ENCODE measurements at regions not wholly inside any gene's neighbourhood (a gene's known extent, or its start where the extent isn't known, plus 50 kb on each side); places are given as distances from the start of the nearest gene placed in this dataset.

GRCh38 chr5:97495301-97495700 is 312.3 kb upstream of the RIOK2 start:
- Histone ChIP-seq H3K36me3 (no peaks in the 10 kb centered on the region), H3K4me1 (no peaks in the 10 kb centered on the region), H3K27me3 (no peaks in the 10 kb centered on the region), H3K4me3 (no peak overlapping the region), H3K9me3 (no peaks in the 10 kb centered on the region), H3K27ac (no peak overlapping the region)
- intact Hi-C loops (cut with DNase I), result no loop called here
- no peak for DNase-seq (ENCODE audit: extremely low spot score in 2 of 2)
- TF ChIP-seq POLR2A (IDR thresholded peaks at IDR 0.05) (no peak), POLR2AphosphoS5 (IDR thresholded peaks at IDR 0.05; ENCODE audit: insufficient read depth in 1 of 2, low read depth in 1 of 2) (no peak), CTCF (IDR thresholded peaks at IDR 0.05) (no peak)

GRCh38 chr5:97496037-97496436 is 313.0 kb upstream of the RIOK2 start:
- H3K27ac ChIP-seq, result no peak overlapping the region
- intact Hi-C loops (cut with DNase I), result no loop called here
- no peaks in the 10 kb centered on the region for H3K4me1 ChIP-seq
- no peaks in the 10 kb centered on the region for H3K27me3 ChIP-seq
- H3K9me3 ChIP-seq, result no peaks in the 10 kb centered on the region
- TF ChIP-seq POLR2A (IDR thresholded peaks at IDR 0.05), result no peak
- no peak for TF ChIP-seq POLR2AphosphoS5 (IDR thresholded peaks at IDR 0.05; ENCODE audit: insufficient read depth in 1 of 2, low read depth in 1 of 2)
- TF ChIP-seq CTCF (IDR thresholded peaks at IDR 0.05), result no peak
- no peak overlapping the region for H3K4me3 ChIP-seq
- DNase-seq (ENCODE audit: extremely low spot score in 2 of 2), result no peak
- no peaks in the 10 kb centered on the region for H3K36me3 ChIP-seq

- Histone ChIP-seq H3K27me3 (no peaks in the 10 kb centered on the region), H3K36me3 (no peaks in the 10 kb centered on the region), H3K4me3 (no peak overlapping the region), H3K27ac (no peak overlapping the region), H3K4me1 (no peaks in the 10 kb centered on the region), H3K9me3 (no peaks in the 10 kb centered on the region)
- intact Hi-C loops (cut with DNase I), result no loop called here
- TF ChIP-seq POLR2AphosphoS5 (IDR thresholded peaks at IDR 0.05; ENCODE audit: insufficient read depth in 1 of 2, low read depth in 1 of 2) (no peak), POLR2A (IDR thresholded peaks at IDR 0.05) (no peak), CTCF (IDR thresholded peaks at IDR 0.05) (no peak)
- no peak for DNase-seq (ENCODE audit: extremely low spot score in 2 of 2)
Observed at GRCh38 chr5:97498657-97499056, 315.6 kb upstream of the RIOK2 start.

- TF ChIP-seq POLR2A (IDR thresholded peaks at IDR 0.05) (no peak), CTCF (IDR thresholded peaks at IDR 0.05) (no peak), POLR2AphosphoS5 (IDR thresholded peaks at IDR 0.05; ENCODE audit: insufficient read depth in 1 of 2, low read depth in 1 of 2) (no peak)
- Histone ChIP-seq H3K9me3 (no peaks in the 10 kb centered on the region), H3K36me3 (no peaks in the 10 kb centered on the region), H3K4me3 (no peak overlapping the region), H3K27ac (no peak overlapping the region), H3K27me3 (no peaks in the 10 kb centered on the region), H3K4me1 (no peaks in the 10 kb centered on the region)
- intact Hi-C loops (cut with DNase I), result no loop called here
- no peak for DNase-seq (ENCODE audit: extremely low spot score in 2 of 2)
Observed at GRCh38 chr5:97499605-97500004, 316.6 kb upstream of the RIOK2 start.

GRCh38 chr5:97501286-97501964 is 318.4 kb upstream of the RIOK2 start:
- H3K27me3 ChIP-seq, result no peaks in the 10 kb centered on the region
- no peaks in the 10 kb centered on the region for H3K9me3 ChIP-seq
- H3K4me3 ChIP-seq, result no peak overlapping the region
- TF ChIP-seq POLR2A (IDR thresholded peaks at IDR 0.05), result no peak
- TF ChIP-seq POLR2AphosphoS5 (IDR thresholded peaks at IDR 0.05; ENCODE audit: insufficient read depth in 1 of 2, low read depth in 1 of 2), result no peak
- TF ChIP-seq CTCF (IDR thresholded peaks at IDR 0.05), result no peak
- no peak overlapping the region for H3K27ac ChIP-seq
- H3K4me1 ChIP-seq, result no peaks in the 10 kb centered on the region
- H3K36me3 ChIP-seq, result no peaks in the 10 kb centered on the region
- no peak for DNase-seq (ENCODE audit: extremely low spot score in 2 of 2)
- intact Hi-C loops (cut with DNase I), result no loop called here
